Keratinocyte (primary cell): ENCODE measurements at regions not wholly inside any gene's neighbourhood (a gene's known extent, or its start where the extent isn't known, plus 50 kb on each side); places are given as distances from the start of the nearest gene placed in this dataset.

ENCODE experiments used
- DNase-seq: peaks from one replicate; pipeline ENCODE4 v3.0.0-alpha.2; 2011; ENCODE audit warnings: low read depth, missing footprints, low spot score
- FAIRE-seq: peaks from 2 replicates; lab custom pipeline; 2011; peaks lifted over from hg19 to GRCh38; lab: Jason Lieb, UNC
- H2AFZ ChIP-seq: 2 replicates; pipeline ENCODE4 v1.6.0; 2012; ENCODE audit warnings: low read length, control low read depth, inconsistent platforms; ENCODE audit not compliant: control insufficient read depth
- H3K27ac ChIP-seq: 2 replicates; pipeline ENCODE4 v1.5.1; 2011; ENCODE audit warnings: low read length; ENCODE audit not compliant: control insufficient read depth, insufficient read depth
- H3K27me3 ChIP-seq: 3 replicates; pipeline ENCODE4 v1.6.0; 2011; ENCODE audit warnings: low read length; ENCODE audit not compliant: control insufficient read depth, insufficient read depth; ENCODE audit errors: extremely low read depth
- H3K36me3 ChIP-seq, 2 experiments: 2 replicates in 1 of 2; 3 replicates in 1 of 2; pipeline ENCODE4 v1.5.1; 2011; ENCODE audit warnings: low read length in 2 of 2, mild to moderate bottlenecking in 1 of 2; ENCODE audit not compliant: control insufficient read depth in 2 of 2, insufficient read depth in 2 of 2; ENCODE audit errors: extremely low read depth in 1 of 2
- H3K4me1 ChIP-seq: 3 replicates; pipeline ENCODE4 v1.5.1; 2011; ENCODE audit warnings: low read length; ENCODE audit not compliant: control insufficient read depth, insufficient read depth; ENCODE audit errors: extremely low read depth
- H3K4me2 ChIP-seq: 3 replicates; pipeline ENCODE4 v1.6.0; 2011; ENCODE audit warnings: low read depth, low read length; ENCODE audit not compliant: control insufficient read depth, insufficient read depth; ENCODE audit errors: extremely low read depth
- H3K4me3 ChIP-seq, 3 experiments: fragments of 200-600 bp in 1 of 3; sonication (generic) in 1 of 3; 2 replicates in 2 of 3; 3 replicates in 1 of 3; pipeline ENCODE4 v1.5.1; 2011 to 2016; ENCODE audit warnings: low read length in 3 of 3, mild to moderate bottlenecking in 3 of 3, control low read depth in 2 of 3, inconsistent platforms in 1 of 3, low read depth in 1 of 3, mixed read lengths in 1 of 3, mixed run types in 1 of 3, moderate library complexity in 1 of 3; ENCODE audit not compliant: control insufficient read depth in 2 of 3, insufficient read depth in 2 of 3; ENCODE audit errors: extremely low read depth in 1 of 3
- H3K79me2 ChIP-seq: 2 replicates; pipeline ENCODE4 v1.6.0; 2012; ENCODE audit warnings: low read length; ENCODE audit not compliant: control insufficient read depth, insufficient read depth
- H3K9ac ChIP-seq: 3 replicates; pipeline ENCODE4 v1.6.0; 2011; ENCODE audit warnings: low read length; ENCODE audit not compliant: control insufficient read depth, insufficient read depth; ENCODE audit errors: extremely low read depth
- H3K9me1 ChIP-seq: 3 replicates; pipeline ENCODE4 v1.6.0; 2011; ENCODE audit warnings: low read length; ENCODE audit not compliant: control insufficient read depth, insufficient read depth; ENCODE audit errors: extremely low read depth
- H3K9me3 ChIP-seq: 2 replicates; pipeline ENCODE4 v1.5.1; 2012; ENCODE audit warnings: low read depth, low read length; ENCODE audit not compliant: control insufficient read depth
- H4K20me1 ChIP-seq: 3 replicates; pipeline ENCODE4 v1.6.0; 2011; ENCODE audit warnings: low read length; ENCODE audit not compliant: control insufficient read depth, insufficient read depth; ENCODE audit errors: extremely low read depth
- CTCF ChIP-seq, 3 experiments: IDR thresholded peaks in 1 of 3; conservative IDR thresholded peaks in 1 of 3; optimal IDR thresholded peaks in 1 of 3; 2 replicates in 2 of 3; 3 replicates in 1 of 3; pipeline versions ENCODE3 to v1.5.1; 2011; ENCODE audit warnings: low read length in 3 of 3, mild to moderate bottlenecking in 3 of 3, moderate library complexity in 2 of 3, control low read depth in 1 of 3, inconsistent platforms in 1 of 3; ENCODE audit not compliant: insufficient read depth in 2 of 3; ENCODE audit errors: extremely low read depth in 1 of 3
- EZH2 ChIP-seq: IDR thresholded peaks from one replicate; pipeline ENCODE4 v1.6.1; 2012; ENCODE audit warnings: inconsistent platforms, mild to moderate bottlenecking, low read length, moderate library complexity
- dilution Hi-C: fragments of 300-500 bp; cut with MboI; formaldehyde crosslinking; loops from one replicate; pipeline ENCODE4 v1.7.0; 2020; ENCODE audit warnings: low sequenced_read_pairs; ENCODE audit not compliant: extremely low pct_ligation_motif_present

- H3K79me2 ChIP-seq: no peaks in the 10 kb centered on the region
- no peaks in the 10 kb centered on the region for H3K27me3 ChIP-seq
- H3K9me1 ChIP-seq: no peaks in the 10 kb centered on the region
- H3K9me3 ChIP-seq: no peaks in the 10 kb centered on the region
- H3K4me3 ChIP-seq: no peak overlapping the region
- no peak overlapping the region for H3K4me2 ChIP-seq
- no peak overlapping the region for H3K9ac ChIP-seq
- FAIRE-seq (no peak), DNase-seq (no peak)
- no peaks in the 10 kb centered on the region for H3K36me3 ChIP-seq
- TF ChIP-seq EZH2: no peak
- no peak for TF ChIP-seq CTCF (optimal IDR thresholded peaks at IDR 0.05 in 1 of 3, IDR thresholded peaks at IDR 0.05 in 1 of 3, conservative IDR thresholded peaks at IDR 0.05 in 1 of 3; ENCODE audit: extremely low read depth in 1 of 3, insufficient read depth in 2 of 3, low read length in 3 of 3)
- H3K27ac ChIP-seq: no peak overlapping the region
- dilution Hi-C loops: no loop called here
- no peak overlapping the region for H2AFZ ChIP-seq
- no peaks in the 10 kb centered on the region for H3K4me1 ChIP-seq
- no peaks in the 10 kb centered on the region for H4K20me1 ChIP-seq
Measured at GRCh38 chr21:18959817-18960216, 556.2 kb upstream of the TMPRSS15 start.

GRCh38 chr21:18960306-18960705 is 556.7 kb upstream of the TMPRSS15 start:
- Histone ChIP-seq H3K9me3 (no peaks in the 10 kb centered on the region), H3K9me1 (no peaks in the 10 kb centered on the region), H3K36me3 (no peaks in the 10 kb centered on the region), H2AFZ (no peak overlapping the region), H4K20me1 (no peaks in the 10 kb centered on the region), H3K27me3 (no peaks in the 10 kb centered on the region), H3K27ac (no peak overlapping the region), H3K4me2 (no peak overlapping the region), H3K4me3 (no peak overlapping the region), H3K79me2 (no peaks in the 10 kb centered on the region), H3K4me1 (no peaks in the 10 kb centered on the region), H3K9ac (no peak overlapping the region)
- TF ChIP-seq EZH2 (no peak), CTCF (optimal IDR thresholded peaks at IDR 0.05 in 1 of 3, IDR thresholded peaks at IDR 0.05 in 1 of 3, conservative IDR thresholded peaks at IDR 0.05 in 1 of 3; ENCODE audit: extremely low read depth in 1 of 3, insufficient read depth in 2 of 3, low read length in 3 of 3) (no peak)
- dilution Hi-C loops: no loop called here
- DNase-seq (no peak), FAIRE-seq (no peak)
